ENCODE measurements at regions not wholly inside any gene's neighbourhood (a gene's known extent, or its start where the extent isn't known, plus 50 kb on each side); places are given as distances from the start of the nearest gene placed in this dataset.

GRCh38 chr13:73902847-73903246, 231.4 kb downstream of the KLF12 start:
- TF ChIP-seq CTCF (IDR thresholded peaks at IDR 0.05; ENCODE audit: extremely low read depth, insufficient read depth, missing control alignments) = no peak
- DNase-seq (ENCODE audit: low spot score) = no peak
- in situ Hi-C loops (cut with MboI; ENCODE audit: low pct_unique_long_range_greater_than_20kb, low sequenced_read_pairs, unreplicated experiment) = no loop called here

GRCh38 chr13:73902296-73902695, 231.9 kb downstream of the KLF12 start:
- TF ChIP-seq CTCF (IDR thresholded peaks at IDR 0.05; ENCODE audit: extremely low read depth, insufficient read depth, missing control alignments) = no peak
- in situ Hi-C loops (cut with MboI; ENCODE audit: low pct_unique_long_range_greater_than_20kb, low sequenced_read_pairs, unreplicated experiment) = no loop called here

GRCh38 chr13:73901324-73902068, 232.7 kb downstream of the KLF12 start:
- no peak for TF ChIP-seq CTCF (IDR thresholded peaks at IDR 0.05; ENCODE audit: extremely low read depth, insufficient read depth, missing control alignments)
- in situ Hi-C loops (cut with MboI; ENCODE audit: low pct_unique_long_range_greater_than_20kb, low sequenced_read_pairs, unreplicated experiment) = no loop called here
- DNase-seq (ENCODE audit: low spot score) = no peak

More at GRCh38 chr13:73902296-73902695, 231.9 kb downstream of the KLF12 start:
- no peak for DNase-seq (ENCODE audit: low spot score)

- in situ Hi-C loops (cut with MboI; ENCODE audit: low pct_unique_long_range_greater_than_20kb, low sequenced_read_pairs, unreplicated experiment) = no loop called here
- TF ChIP-seq CTCF (IDR thresholded peaks at IDR 0.05; ENCODE audit: extremely low read depth, insufficient read depth, missing control alignments) = no peak
- no peak for DNase-seq (ENCODE audit: low spot score)
These were observed 233.6 kb downstream of the KLF12 start for GRCh38 chr13:73900591-73900990.

GRCh38 chr13:73898899-73899298, 235.3 kb downstream of the KLF12 start:
- TF ChIP-seq CTCF (IDR thresholded peaks at IDR 0.05; ENCODE audit: extremely low read depth, insufficient read depth, missing control alignments) = no peak
- in situ Hi-C loops (cut with MboI; ENCODE audit: low pct_unique_long_range_greater_than_20kb, low sequenced_read_pairs, unreplicated experiment) = no loop called here
- no peak for DNase-seq (ENCODE audit: low spot score)

GRCh38 chr13:73898276-73898675, 235.9 kb downstream of the KLF12 start:
- TF ChIP-seq CTCF (IDR thresholded peaks at IDR 0.05; ENCODE audit: extremely low read depth, insufficient read depth, missing control alignments) = no peak
- in situ Hi-C loops (cut with MboI; ENCODE audit: low pct_unique_long_range_greater_than_20kb, low sequenced_read_pairs, unreplicated experiment) = no loop called here
- DNase-seq (ENCODE audit: low spot score) = no peak
